ENCODE measurements at regions not wholly inside any gene's neighbourhood (a gene's known extent, or its start where the extent isn't known, plus 50 kb on each side); places are given as distances from the start of the nearest gene placed in this dataset.

GRCh38 chr3:80141557-80141956, 373.8 kb upstream of the ROBO1 start:
- no peak for FAIRE-seq
- no peak for DNase-seq (ENCODE audit: insufficient read length, low spot score)

- DNase-seq (ENCODE audit: insufficient read length, low spot score), result no peak
- FAIRE-seq, result no peak
Measured at GRCh38 chr3:80116281-80116680, 348.5 kb upstream of the ROBO1 start.

- no peak for DNase-seq (ENCODE audit: insufficient read length, low spot score)
- FAIRE-seq, result no peak
Measured at GRCh38 chr3:80114694-80115093, 346.9 kb upstream of the ROBO1 start.

GRCh38 chr3:80113331-80113730, 345.5 kb upstream of the ROBO1 start:
- FAIRE-seq (no peak), DNase-seq (ENCODE audit: insufficient read length, low spot score) (no peak)

- FAIRE-seq, result no peak
Measured at GRCh38 chr3:80099559-80100066, 331.8 kb upstream of the ROBO1 start.

GRCh38 chr3:80097674-80098073, 329.9 kb upstream of the ROBO1 start:
- no peak for FAIRE-seq
- DNase-seq (ENCODE audit: insufficient read length, low spot score), result peak; percentile 6

More at GRCh38 chr3:80099559-80100066, 331.8 kb upstream of the ROBO1 start:
- no peak for DNase-seq (ENCODE audit: insufficient read length, low spot score)

GRCh38 chr3:80096909-80097308, 329.1 kb upstream of the ROBO1 start:
- FAIRE-seq, result no peak
- DNase-seq (ENCODE audit: insufficient read length, low spot score), result no peak

- no peak for FAIRE-seq
- no peak for DNase-seq (ENCODE audit: insufficient read length, low spot score)
Measured at GRCh38 chr3:80094589-80094988, 326.8 kb upstream of the ROBO1 start.

- peak; percentile 20 for DNase-seq (ENCODE audit: insufficient read length, low spot score)
- no peak for FAIRE-seq
Measured at GRCh38 chr3:80087767-80088166, 320.0 kb upstream of the ROBO1 start.

GRCh38 chr3:80086426-80086825, 318.6 kb upstream of the ROBO1 start:
- no peak for DNase-seq (ENCODE audit: insufficient read length, low spot score)
- FAIRE-seq, result no peak

- FAIRE-seq, result no peak
- no peak for DNase-seq (ENCODE audit: insufficient read length, low spot score)
Measured at GRCh38 chr3:80079886-80080285, 312.1 kb upstream of the ROBO1 start.

GRCh38 chr3:80068459-80068858, 300.7 kb upstream of the ROBO1 start:
- DNase-seq (ENCODE audit: insufficient read length, low spot score) (no peak), FAIRE-seq (no peak)

GRCh38 chr3:80063535-80063934, 295.7 kb upstream of the ROBO1 start:
- FAIRE-seq (no peak), DNase-seq (ENCODE audit: insufficient read length, low spot score) (no peak)

- DNase-seq (ENCODE audit: insufficient read length, low spot score) (peak; percentile 5), FAIRE-seq (no peak)
Measured at GRCh38 chr3:80060664-80061063, 292.9 kb upstream of the ROBO1 start.

- DNase-seq (ENCODE audit: insufficient read length, low spot score) (no peak), FAIRE-seq (no peak)
Measured at GRCh38 chr3:80055306-80055705, 287.5 kb upstream of the ROBO1 start.

- no peak for DNase-seq (ENCODE audit: insufficient read length, low spot score)
- no peak for FAIRE-seq
Measured at GRCh38 chr3:80052271-80052670, 284.5 kb upstream of the ROBO1 start.

GRCh38 chr3:80051602-80051962, 283.8 kb upstream of the ROBO1 start:
- FAIRE-seq (no peak), DNase-seq (ENCODE audit: insufficient read length, low spot score) (no peak)

GRCh38 chr3:80050826-80051601, 283.2 kb upstream of the ROBO1 start:
- FAIRE-seq, result no peak
- DNase-seq (ENCODE audit: insufficient read length, low spot score), result no peak

- no peak for DNase-seq (ENCODE audit: insufficient read length, low spot score)
- no peak for FAIRE-seq
Measured at GRCh38 chr3:80043226-80043625, 275.4 kb upstream of the ROBO1 start.

- FAIRE-seq (no peak), DNase-seq (ENCODE audit: insufficient read length, low spot score) (no peak)
Measured at GRCh38 chr3:80040067-80040466, 272.3 kb upstream of the ROBO1 start.

GRCh38 chr3:80036176-80036575, 268.4 kb upstream of the ROBO1 start:
- DNase-seq (ENCODE audit: insufficient read length, low spot score) (no peak), FAIRE-seq (no peak)

GRCh38 chr3:80035021-80035420, 267.2 kb upstream of the ROBO1 start:
- FAIRE-seq (no peak), DNase-seq (ENCODE audit: insufficient read length, low spot score) (no peak)

GRCh38 chr3:80023010-80023409, 255.2 kb upstream of the ROBO1 start:
- no peak for FAIRE-seq

More at GRCh38 chr3:80023010-80023409, 255.2 kb upstream of the ROBO1 start:
- no peak for DNase-seq (ENCODE audit: insufficient read length, low spot score)

All from HTR-8/SVneo (cell line).